ENCODE measurements at regions not wholly inside any gene's neighbourhood (a gene's known extent, or its start where the extent isn't known, plus 50 kb on each side); places are given as distances from the start of the nearest gene placed in this dataset.
A peak's percentile ranks its signal among the peaks of the same experiment; 100 is the strongest.
"Not testable (repeated sequence)": the region's sequence is repeated elsewhere in the genome, so short reads cannot be mapped to it uniquely, and the experiment has no call there.

GRCh38 chr2:215737477-215737876, 275.9 kb downstream of the MREG start:
- intact Hi-C loops (cut with DNase I): no loop called here
- no peak for DNase-seq (ENCODE audit: low spot score)
- ATAC-seq: no peak

GRCh38 chr2:215736653-215737290, 276.6 kb downstream of the MREG start:
- no peak for DNase-seq (ENCODE audit: low spot score)
- peak; percentile 58 for ATAC-seq
- intact Hi-C loops (cut with DNase I): no loop called here

- ATAC-seq: no peak
- DNase-seq (ENCODE audit: low spot score): no peak
- intact Hi-C loops (cut with DNase I): no loop called here
Observed at GRCh38 chr2:215731108-215731658, 282.2 kb downstream of the MREG start.

GRCh38 chr2:215729985-215730620, 283.2 kb downstream of the MREG start:
- DNase-seq (ENCODE audit: low spot score): no peak
- no peak for ATAC-seq
- intact Hi-C loops (cut with DNase I): loop anchor here (1.0 kb wide), 1 partner anchor 18 kb away; no protein-coding TSS in a partner anchor

GRCh38 chr2:215728504-215729065, 284.8 kb downstream of the MREG start:
- intact Hi-C loops (cut with DNase I): loop anchor here (1.0 kb wide), 1 partner anchor 20 kb away; no protein-coding TSS in a partner anchor
- DNase-seq (ENCODE audit: low spot score): no peak
- peak; percentile 93 for ATAC-seq

GRCh38 chr2:215727507-215728503, 285.5 kb downstream of the MREG start:
- intact Hi-C loops (cut with DNase I): no loop called here
- ATAC-seq (peak; percentile 31), DNase-seq (ENCODE audit: low spot score) (no peak)

GRCh38 chr2:215726070-215726469, 287.3 kb downstream of the MREG start:
- no peak for DNase-seq (ENCODE audit: low spot score)
- ATAC-seq: no peak
- intact Hi-C loops (cut with DNase I): no loop called here

GRCh38 chr2:215724146-215724545, 288.3 kb upstream of the FN1 start:
- ATAC-seq (no peak), DNase-seq (ENCODE audit: low spot score) (no peak)
- intact Hi-C loops (cut with DNase I): no loop called here

GRCh38 chr2:215723631-215724011, 287.8 kb upstream of the FN1 start:
- ATAC-seq (no peak), DNase-seq (ENCODE audit: low spot score) (no peak)
- intact Hi-C loops (cut with DNase I): no loop called here

- intact Hi-C loops (cut with DNase I): no loop called here
- DNase-seq (ENCODE audit: low spot score) (no peak), ATAC-seq (no peak)
Observed at GRCh38 chr2:215722986-215723630, 287.2 kb upstream of the FN1 start.

GRCh38 chr2:215722125-215722524, 286.3 kb upstream of the FN1 start:
- ATAC-seq (no peak), DNase-seq (ENCODE audit: low spot score) (no peak)
- intact Hi-C loops (cut with DNase I): no loop called here

- ATAC-seq; DNase-seq (ENCODE audit: low spot score); intact Hi-C loops (cut with DNase I): not testable (repeated sequence)
Observed at GRCh38 chr2:215721515-215721914, 285.6 kb upstream of the FN1 start.

GRCh38 chr2:215718890-215719289, 283.0 kb upstream of the FN1 start:
- ATAC-seq: no peak
- intact Hi-C loops (cut with DNase I): no loop called here
- DNase-seq (ENCODE audit: low spot score): no peak

- no peak for DNase-seq (ENCODE audit: low spot score)
- intact Hi-C loops (cut with DNase I): no loop called here
Observed at GRCh38 chr2:215718436-215718835, 282.6 kb upstream of the FN1 start.

GRCh38 chr2:215717501-215718381, 281.9 kb upstream of the FN1 start:
- ATAC-seq: no peak
- intact Hi-C loops (cut with DNase I): no loop called here
- no peak for DNase-seq (ENCODE audit: low spot score)

More at GRCh38 chr2:215718436-215718835, 282.6 kb upstream of the FN1 start:
- no peak for ATAC-seq

GRCh38 chr2:215716956-215717355, 281.1 kb upstream of the FN1 start:
- ATAC-seq (no peak), DNase-seq (ENCODE audit: low spot score) (no peak)
- intact Hi-C loops (cut with DNase I): no loop called here

GRCh38 chr2:215712871-215713790, 277.3 kb upstream of the FN1 start:
- ATAC-seq: peak; percentile 80
- intact Hi-C loops (cut with DNase I): no loop called here

More at GRCh38 chr2:215712871-215713790, 277.3 kb upstream of the FN1 start:
- DNase-seq (ENCODE audit: low spot score): no peak

Data from sciatic nerve (tissue), 2 donors.